GM12874 (cell line): ENCODE measurements at regions not wholly inside any gene's neighbourhood (a gene's known extent, or its start where the extent isn't known, plus 50 kb on each side); places are given as distances from the start of the nearest gene placed in this dataset.

ENCODE experiments used
- TF ChIP-seq, protein P1 (sequence below): IDR thresholded peaks from 2 replicates; pipeline ENCODE4 v1.5.1; 2011; ENCODE audit warnings: low read depth, mild to moderate bottlenecking, control low read depth, low read length, moderate library complexity; ENCODE audit not compliant: insufficient read depth

DNA sequence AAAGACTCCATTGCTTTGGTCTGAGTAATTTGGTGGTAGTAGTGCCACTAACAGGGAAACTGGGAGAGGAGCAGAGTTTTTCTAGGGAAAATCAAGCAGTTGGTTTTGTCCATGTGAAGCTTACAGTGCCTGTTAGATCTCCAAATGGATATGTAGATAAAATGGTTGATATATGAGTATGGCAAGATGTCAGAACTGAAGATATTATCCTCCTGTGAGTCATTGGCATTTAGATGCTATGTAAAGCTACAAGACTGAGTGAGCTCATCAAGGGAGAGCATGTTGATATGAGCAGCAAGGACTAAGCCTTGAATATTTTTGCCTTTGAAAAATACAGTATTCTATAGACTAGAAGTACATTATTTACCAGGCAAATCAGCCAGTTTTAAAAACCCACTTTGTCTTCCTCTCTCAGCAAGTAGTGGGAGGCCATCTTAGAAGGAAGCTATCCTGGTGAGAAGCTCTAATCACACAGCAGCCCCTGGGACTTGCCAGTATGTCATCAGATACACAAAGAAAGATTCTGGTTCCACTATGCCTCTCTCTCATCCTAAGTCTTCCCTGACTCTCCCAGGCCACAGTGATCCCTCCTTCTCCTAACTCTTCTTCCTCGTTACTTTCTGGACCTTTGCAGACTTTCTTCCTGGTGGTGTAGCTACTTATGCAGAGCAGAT is 77.4 kb upstream of the ANKRD28 start:
- TF ChIP-seq, protein P1, sequence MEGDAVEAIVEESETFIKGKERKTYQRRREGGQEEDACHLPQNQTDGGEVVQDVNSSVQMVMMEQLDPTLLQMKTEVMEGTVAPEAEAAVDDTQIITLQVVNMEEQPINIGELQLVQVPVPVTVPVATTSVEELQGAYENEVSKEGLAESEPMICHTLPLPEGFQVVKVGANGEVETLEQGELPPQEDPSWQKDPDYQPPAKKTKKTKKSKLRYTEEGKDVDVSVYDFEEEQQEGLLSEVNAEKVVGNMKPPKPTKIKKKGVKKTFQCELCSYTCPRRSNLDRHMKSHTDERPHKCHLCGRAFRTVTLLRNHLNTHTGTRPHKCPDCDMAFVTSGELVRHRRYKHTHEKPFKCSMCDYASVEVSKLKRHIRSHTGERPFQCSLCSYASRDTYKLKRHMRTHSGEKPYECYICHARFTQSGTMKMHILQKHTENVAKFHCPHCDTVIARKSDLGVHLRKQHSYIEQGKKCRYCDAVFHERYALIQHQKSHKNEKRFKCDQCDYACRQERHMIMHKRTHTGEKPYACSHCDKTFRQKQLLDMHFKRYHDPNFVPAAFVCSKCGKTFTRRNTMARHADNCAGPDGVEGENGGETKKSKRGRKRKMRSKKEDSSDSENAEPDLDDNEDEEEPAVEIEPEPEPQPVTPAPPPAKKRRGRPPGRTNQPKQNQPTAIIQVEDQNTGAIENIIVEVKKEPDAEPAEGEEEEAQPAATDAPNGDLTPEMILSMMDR: no peak

DNA sequence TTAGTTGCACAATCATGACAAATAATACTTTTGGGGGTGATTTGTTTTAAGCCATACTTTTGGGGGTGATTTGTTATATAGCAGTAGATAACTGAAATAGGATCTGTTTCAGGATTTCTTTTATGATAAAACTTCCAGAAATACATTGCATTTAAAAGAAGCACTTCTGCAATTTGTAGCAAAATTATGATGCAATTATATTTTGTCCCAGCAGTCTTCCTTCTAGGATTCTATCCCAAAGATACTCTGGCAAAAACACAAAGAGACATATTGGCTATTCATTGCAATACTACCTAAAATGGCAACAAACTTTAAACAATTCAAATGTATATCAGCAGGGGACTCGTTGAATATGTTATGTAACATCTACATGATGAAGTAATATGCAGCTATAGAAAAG is 78.9 kb upstream of the ANKRD28 start:
- TF ChIP-seq, protein P1: no peak

DNA sequence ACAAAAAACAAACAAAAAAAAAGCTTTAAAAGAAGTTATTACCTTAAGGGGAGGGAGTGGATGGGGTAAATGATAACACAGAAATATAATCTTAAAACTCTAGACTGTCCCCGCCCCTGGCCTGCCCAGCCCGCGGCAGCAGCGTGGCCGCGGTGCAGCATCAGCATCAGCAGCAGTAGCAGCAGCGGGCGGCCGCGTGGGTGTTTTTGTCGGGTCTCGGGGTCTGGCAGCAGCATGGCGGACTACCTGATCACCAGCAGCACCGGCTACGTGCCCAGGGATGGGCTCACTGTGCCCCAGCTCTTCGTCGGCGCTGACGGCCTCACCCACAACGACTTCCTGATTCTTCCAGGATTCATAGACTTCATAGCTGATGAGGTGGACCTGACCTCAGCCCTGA is 80.0 kb upstream of the ANKRD28 start:
- TF ChIP-seq, protein P1: no peak

DNA sequence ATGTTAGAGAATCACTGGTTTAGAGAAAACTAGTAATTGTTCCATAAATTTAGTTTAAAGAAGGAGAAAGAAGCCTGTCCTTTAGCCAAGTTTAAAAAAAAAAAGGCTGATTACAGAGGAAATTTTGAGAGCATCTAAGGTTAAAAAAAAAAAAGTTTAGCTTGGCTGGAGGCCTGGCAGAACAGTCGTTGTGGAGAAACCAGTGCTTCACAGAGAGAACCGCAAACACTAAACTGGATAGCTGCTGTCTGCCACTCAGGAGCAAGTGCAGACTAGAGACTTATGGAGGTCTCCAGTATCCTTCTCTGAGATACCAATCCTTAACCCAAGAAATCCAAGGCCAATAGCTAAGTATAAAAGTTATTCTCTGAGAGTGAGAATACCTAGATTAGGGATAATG is 84.8 kb upstream of the ANKRD28 start:
- TF ChIP-seq, protein P1: no peak

DNA sequence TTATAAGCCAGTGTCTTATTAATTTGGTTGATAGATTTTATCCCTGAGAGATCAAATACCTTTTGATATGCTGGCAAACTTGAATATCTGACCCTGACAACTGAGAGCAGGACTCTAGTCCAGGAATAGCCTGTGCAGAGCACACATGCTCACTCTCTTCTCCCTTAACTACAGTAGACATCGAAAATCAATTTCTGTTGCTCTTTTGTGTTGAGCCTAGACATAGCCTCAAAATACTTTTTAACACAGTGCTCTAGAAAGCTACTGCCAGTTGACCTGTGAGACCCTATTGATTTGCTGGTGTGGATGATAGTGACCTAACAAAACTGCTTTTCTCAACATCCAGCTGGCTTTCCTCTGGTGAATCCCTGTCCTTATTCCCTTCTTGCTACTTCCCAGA is 86.4 kb upstream of the ANKRD28 start:
- TF ChIP-seq, protein P1: no peak

DNA sequence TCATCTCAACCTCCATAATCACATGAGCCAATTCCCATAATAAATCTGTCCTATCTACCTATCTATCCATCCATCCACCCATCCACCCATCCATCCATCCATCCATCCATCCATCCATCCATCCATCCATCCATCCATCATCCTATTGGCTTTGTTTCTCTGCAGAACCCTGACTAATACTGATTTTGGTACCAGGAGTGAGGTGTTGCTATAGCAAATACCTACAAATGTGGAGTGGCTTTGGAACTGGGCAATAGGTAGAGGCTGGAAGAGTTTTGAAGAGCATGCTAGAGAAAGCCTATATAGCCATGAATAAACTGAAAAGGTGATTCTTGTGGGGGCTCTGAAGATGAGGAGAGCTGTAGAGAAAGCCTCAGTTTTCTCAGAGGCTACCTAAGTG is 88.7 kb upstream of the ANKRD28 start:
- TF ChIP-seq, protein P1: no peak

DNA sequence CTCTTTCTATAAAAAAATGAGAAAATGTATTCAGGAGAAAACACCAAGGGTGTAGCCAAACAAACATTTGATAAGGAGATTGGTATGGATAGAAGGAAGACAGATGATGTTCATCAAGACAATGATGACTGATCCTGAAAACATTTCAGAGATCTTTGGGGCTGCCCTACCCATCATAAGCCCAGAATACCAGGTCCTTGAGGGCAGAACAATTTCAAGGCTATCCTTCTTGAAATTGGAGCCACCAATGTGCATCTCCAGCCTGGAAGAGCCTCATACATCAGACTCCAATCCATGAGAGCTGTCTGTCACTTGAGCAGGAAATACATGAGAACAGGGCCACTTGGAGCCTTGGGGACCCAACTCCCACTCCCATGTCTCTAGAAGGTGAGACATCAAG is 89.5 kb upstream of the ANKRD28 start:
- TF ChIP-seq, protein P1: no peak
